ENCODE measurements at regions not wholly inside any gene's neighbourhood (a gene's known extent, or its start where the extent isn't known, plus 50 kb on each side); places are given as distances from the start of the nearest gene placed in this dataset.

GRCh38 chr11:15909937-15910598 is 446.3 kb downstream of the SOX6 start:
- H3K9me3 ChIP-seq (ENCODE audit: control insufficient read depth in 2 of 2, insufficient read depth in 1 of 2, low read length in 1 of 2): no peaks in the 10 kb centered on the region
- H3K27ac ChIP-seq (ENCODE audit: low read depth in 1 of 2, low read length in 1 of 2): no peak overlapping the region
- H3K27me3 ChIP-seq (ENCODE audit: control insufficient read depth in 2 of 2, insufficient read depth in 1 of 2, low read length in 1 of 2): no peaks in the 10 kb centered on the region
- 66% methylated on average over 11 of the region's 11 CpGs for WGBS
- H3K4me3 ChIP-seq (ENCODE audit: low read length in 2 of 2): no peak overlapping the region
- no peaks in the 10 kb centered on the region for H3K4me1 ChIP-seq (ENCODE audit: control insufficient read depth in 2 of 2, insufficient read depth in 2 of 2, low read length in 2 of 2)
- no peak for DNase-seq (ENCODE audit: low read depth in 6 of 9, low spot score in 9 of 9)
- no peaks in the 10 kb centered on the region for H3K36me3 ChIP-seq (ENCODE audit: control insufficient read depth in 2 of 2, insufficient read depth in 2 of 2, low read length in 1 of 2)

- no peak overlapping the region for H3K4me3 ChIP-seq (ENCODE audit: low read length in 2 of 2)
- WGBS: 95% methylated on average over 7 of the region's 7 CpGs
- no peaks in the 10 kb centered on the region for H3K4me1 ChIP-seq (ENCODE audit: control insufficient read depth in 2 of 2, insufficient read depth in 2 of 2, low read length in 2 of 2)
- H3K36me3 ChIP-seq (ENCODE audit: control insufficient read depth in 2 of 2, insufficient read depth in 2 of 2, low read length in 1 of 2): no peaks in the 10 kb centered on the region
- no peaks in the 10 kb centered on the region for H3K27me3 ChIP-seq (ENCODE audit: control insufficient read depth in 2 of 2, insufficient read depth in 1 of 2, low read length in 1 of 2)
- no peaks in the 10 kb centered on the region for H3K9me3 ChIP-seq (ENCODE audit: control insufficient read depth in 2 of 2, insufficient read depth in 1 of 2, low read length in 1 of 2)
- no peak for DNase-seq (ENCODE audit: low read depth in 6 of 9, low spot score in 9 of 9)
- no peak overlapping the region for H3K27ac ChIP-seq (ENCODE audit: low read depth in 1 of 2, low read length in 1 of 2)
Observed at GRCh38 chr11:15910761-15911160, 445.6 kb downstream of the SOX6 start.

GRCh38 chr11:15911377-15912044 is 444.8 kb downstream of the SOX6 start:
- peak in 1 of 9 donors; percentile 9 for DNase-seq (ENCODE audit: low read depth in 6 of 9, low spot score in 9 of 9)
- Histone ChIP-seq H3K27ac (ENCODE audit: low read depth in 1 of 2, low read length in 1 of 2) (no peak overlapping the region), H3K9me3 (ENCODE audit: control insufficient read depth in 2 of 2, insufficient read depth in 1 of 2, low read length in 1 of 2) (no peaks in the 10 kb centered on the region), H3K27me3 (ENCODE audit: control insufficient read depth in 2 of 2, insufficient read depth in 1 of 2, low read length in 1 of 2) (no peaks in the 10 kb centered on the region), H3K4me3 (ENCODE audit: low read length in 2 of 2) (no peak overlapping the region), H3K4me1 (ENCODE audit: control insufficient read depth in 2 of 2, insufficient read depth in 2 of 2, low read length in 2 of 2) (no peaks in the 10 kb centered on the region), H3K36me3 (ENCODE audit: control insufficient read depth in 2 of 2, insufficient read depth in 2 of 2, low read length in 1 of 2) (no peaks in the 10 kb centered on the region)
- WGBS: 76% methylated on average over 6 of the region's 6 CpGs

- WGBS: 89% methylated on average over 2 of the region's 2 CpGs
- H3K36me3 ChIP-seq (ENCODE audit: control insufficient read depth in 2 of 2, insufficient read depth in 2 of 2, low read length in 1 of 2): no peaks in the 10 kb centered on the region
- H3K4me3 ChIP-seq (ENCODE audit: low read length in 2 of 2): no peak overlapping the region
- no peak for DNase-seq (ENCODE audit: low read depth in 6 of 9, low spot score in 9 of 9)
- no peaks in the 10 kb centered on the region for H3K4me1 ChIP-seq (ENCODE audit: control insufficient read depth in 2 of 2, insufficient read depth in 2 of 2, low read length in 2 of 2)
- no peaks in the 10 kb centered on the region for H3K9me3 ChIP-seq (ENCODE audit: control insufficient read depth in 2 of 2, insufficient read depth in 1 of 2, low read length in 1 of 2)
- H3K27ac ChIP-seq (ENCODE audit: low read depth in 1 of 2, low read length in 1 of 2): no peak overlapping the region
- H3K27me3 ChIP-seq (ENCODE audit: control insufficient read depth in 2 of 2, insufficient read depth in 1 of 2, low read length in 1 of 2): no peaks in the 10 kb centered on the region
Observed at GRCh38 chr11:15912291-15912690, 444.1 kb downstream of the SOX6 start.

GRCh38 chr11:15912825-15913224 is 443.5 kb downstream of the SOX6 start:
- H3K9me3 ChIP-seq (ENCODE audit: control insufficient read depth in 2 of 2, insufficient read depth in 1 of 2, low read length in 1 of 2): no peaks in the 10 kb centered on the region
- no peaks in the 10 kb centered on the region for H3K36me3 ChIP-seq (ENCODE audit: control insufficient read depth in 2 of 2, insufficient read depth in 2 of 2, low read length in 1 of 2)
- WGBS: 95% methylated on average over 7 of the region's 7 CpGs
- H3K27ac ChIP-seq (ENCODE audit: low read depth in 1 of 2, low read length in 1 of 2): no peak overlapping the region
- no peak for DNase-seq (ENCODE audit: low read depth in 6 of 9, low spot score in 9 of 9)
- H3K4me1 ChIP-seq (ENCODE audit: control insufficient read depth in 2 of 2, insufficient read depth in 2 of 2, low read length in 2 of 2): no peaks in the 10 kb centered on the region
- no peak overlapping the region for H3K4me3 ChIP-seq (ENCODE audit: low read length in 2 of 2)
- no peaks in the 10 kb centered on the region for H3K27me3 ChIP-seq (ENCODE audit: control insufficient read depth in 2 of 2, insufficient read depth in 1 of 2, low read length in 1 of 2)

- WGBS: 95% methylated on average over 2 of the region's 2 CpGs
- Histone ChIP-seq H3K4me1 (ENCODE audit: control insufficient read depth in 2 of 2, insufficient read depth in 2 of 2, low read length in 2 of 2) (no peaks in the 10 kb centered on the region), H3K36me3 (ENCODE audit: control insufficient read depth in 2 of 2, insufficient read depth in 2 of 2, low read length in 1 of 2) (no peaks in the 10 kb centered on the region), H3K4me3 (ENCODE audit: low read length in 2 of 2) (no peak overlapping the region), H3K27me3 (ENCODE audit: control insufficient read depth in 2 of 2, insufficient read depth in 1 of 2, low read length in 1 of 2) (no peaks in the 10 kb centered on the region), H3K27ac (ENCODE audit: low read depth in 1 of 2, low read length in 1 of 2) (no peak overlapping the region), H3K9me3 (ENCODE audit: control insufficient read depth in 2 of 2, insufficient read depth in 1 of 2, low read length in 1 of 2) (no peaks in the 10 kb centered on the region)
- no peak for DNase-seq (ENCODE audit: low read depth in 6 of 9, low spot score in 9 of 9)
Observed at GRCh38 chr11:15913261-15913660, 443.1 kb downstream of the SOX6 start.
